Loucy (cell line): ENCODE measurements at regions not wholly inside any gene's neighbourhood (a gene's known extent, or its start where the extent isn't known, plus 50 kb on each side); places are given as distances from the start of the nearest gene placed in this dataset.

Experiments
- EZH2phosphoT487 ChIP-seq: fragments of 200-600 bp; IDR thresholded peaks from 2 replicates; pipeline ENCODE4 v1.6.1; 2018; ENCODE audit warnings: antibody characterized with exemption, mild to moderate bottlenecking, moderate library complexity, borderline replicate concordance
- TF ChIP-seq, protein P1 (sequence below): fragments of 200-600 bp; sonication (generic); conservative IDR thresholded peaks from 2 replicates; pipeline ENCODE4 v1.5.1; 2014; ENCODE audit warnings: mild to moderate bottlenecking, antibody characterized with exemption, low read length

GRCh38 chr4:188701952-188702351, 562.7 kb downstream of the TRIML1 start:
- TF ChIP-seq, protein P1, sequence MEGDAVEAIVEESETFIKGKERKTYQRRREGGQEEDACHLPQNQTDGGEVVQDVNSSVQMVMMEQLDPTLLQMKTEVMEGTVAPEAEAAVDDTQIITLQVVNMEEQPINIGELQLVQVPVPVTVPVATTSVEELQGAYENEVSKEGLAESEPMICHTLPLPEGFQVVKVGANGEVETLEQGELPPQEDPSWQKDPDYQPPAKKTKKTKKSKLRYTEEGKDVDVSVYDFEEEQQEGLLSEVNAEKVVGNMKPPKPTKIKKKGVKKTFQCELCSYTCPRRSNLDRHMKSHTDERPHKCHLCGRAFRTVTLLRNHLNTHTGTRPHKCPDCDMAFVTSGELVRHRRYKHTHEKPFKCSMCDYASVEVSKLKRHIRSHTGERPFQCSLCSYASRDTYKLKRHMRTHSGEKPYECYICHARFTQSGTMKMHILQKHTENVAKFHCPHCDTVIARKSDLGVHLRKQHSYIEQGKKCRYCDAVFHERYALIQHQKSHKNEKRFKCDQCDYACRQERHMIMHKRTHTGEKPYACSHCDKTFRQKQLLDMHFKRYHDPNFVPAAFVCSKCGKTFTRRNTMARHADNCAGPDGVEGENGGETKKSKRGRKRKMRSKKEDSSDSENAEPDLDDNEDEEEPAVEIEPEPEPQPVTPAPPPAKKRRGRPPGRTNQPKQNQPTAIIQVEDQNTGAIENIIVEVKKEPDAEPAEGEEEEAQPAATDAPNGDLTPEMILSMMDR: no peak
- TF ChIP-seq EZH2phosphoT487: no peak
